LoVo (cell line): ENCODE measurements at regions not wholly inside any gene's neighbourhood (a gene's known extent, or its start where the extent isn't known, plus 50 kb on each side); places are given as distances from the start of the nearest gene placed in this dataset.
"Not testable (repeated sequence)": the region's sequence is repeated elsewhere in the genome, so short reads cannot be mapped to it uniquely, and the experiment has no call there.

ENCODE experiments used
- DNase-seq: peaks from one replicate; pipeline ENCODE4 v3.0.0-alpha.2; 2016; ENCODE audit warnings: low spot score

- no peak for DNase-seq
These were observed 66.2 kb upstream of the SMAD6 start for GRCh38 chr15:66635817-66636216.

- not testable (repeated sequence) for DNase-seq
These were observed 65.0 kb upstream of the SMAD6 start for GRCh38 chr15:66637044-66637443.

- DNase-seq, result no peak
These were observed 63.7 kb upstream of the SMAD6 start for GRCh38 chr15:66638377-66638776.

GRCh38 chr15:66641485-66642315 lies 60.3 kb upstream of the SMAD6 start:
- no peak for DNase-seq

GRCh38 chr15:66642514-66642913 lies 59.5 kb upstream of the SMAD6 start:
- no peak for DNase-seq

GRCh38 chr15:66643033-66643432 lies 59.0 kb upstream of the SMAD6 start:
- DNase-seq, result no peak

GRCh38 chr15:66644000-66644787 lies 57.8 kb upstream of the SMAD6 start:
- DNase-seq, result no peak

GRCh38 chr15:66644869-66645268 lies 57.2 kb upstream of the SMAD6 start:
- DNase-seq, result no peak

- DNase-seq, result no peak
These were observed 55.7 kb upstream of the SMAD6 start for GRCh38 chr15:66646308-66646707.

- DNase-seq, result no peak
These were observed 55.2 kb upstream of the SMAD6 start for GRCh38 chr15:66646799-66647198.

- DNase-seq, result no peak
These were observed 54.7 kb upstream of the SMAD6 start for GRCh38 chr15:66647358-66647757.

GRCh38 chr15:66648588-66648987 lies 53.4 kb upstream of the SMAD6 start:
- DNase-seq, result no peak

GRCh38 chr15:66649235-66649984 lies 52.6 kb upstream of the SMAD6 start:
- DNase-seq, result no peak

- no peak for DNase-seq
These were observed 51.6 kb upstream of the SMAD6 start for GRCh38 chr15:66650433-66650832.

- DNase-seq, result no peak
These were observed 50.8 kb upstream of the SMAD6 start for GRCh38 chr15:66651198-66651597.

- no peak for DNase-seq
These were observed 50.0 kb upstream of the SMAD6 start for GRCh38 chr15:66651913-66652642.
